Neural progenitor cell (in vitro differentiated cells): ENCODE measurements at regions not wholly inside any gene's neighbourhood (a gene's known extent, or its start where the extent isn't known, plus 50 kb on each side); places are given as distances from the start of the nearest gene placed in this dataset.

Source experiments
- DNase-seq: peaks from one replicate; pipeline ENCODE4 v3.0.0-alpha.2; 2016; ENCODE audit warnings: low spot score
- H2AFZ ChIP-seq: fragments of 200-600 bp; sonication (generic); replicated peaks from 2 replicates; pipeline ENCODE4 v1.6.1; 2016; ENCODE audit warnings: antibody characterized with exemption
- H3F3A ChIP-seq: fragments of 200-600 bp; sonication (generic); 2 replicates; pipeline ENCODE4 v1.6.1; 2016; ENCODE audit warnings: antibody characterized with exemption, low read depth
- H3K27ac ChIP-seq: fragments of 200-600 bp; sonication (generic); 2 replicates; pipeline ENCODE4 v1.5.1; 2016; ENCODE audit warnings: mild to moderate bottlenecking
- H3K27me3 ChIP-seq: fragments of 200-600 bp; sonication (generic); 2 replicates; pipeline ENCODE4 v1.6.1; 2016; ENCODE audit warnings: mild to moderate bottlenecking, moderate library complexity
- H3K36me3 ChIP-seq: fragments of 200-600 bp; sonication (generic); 2 replicates; pipeline ENCODE4 v1.5.1; 2016
- H3K4me1 ChIP-seq: fragments of 200-600 bp; sonication (generic); 2 replicates; pipeline ENCODE4 v1.6.1; 2016; ENCODE audit warnings: mixed run types
- H3K4me2 ChIP-seq: fragments of 200-600 bp; sonication (generic); 2 replicates; pipeline ENCODE4 v1.6.1; 2016
- H3K4me3 ChIP-seq: fragments of 200-600 bp; sonication (generic); 2 replicates; pipeline ENCODE4 v1.5.1; 2016
- H3K79me2 ChIP-seq: fragments of 200-600 bp; sonication (generic); 2 replicates; pipeline ENCODE4 v1.6.1; 2016; ENCODE audit warnings: low read depth
- H3K9ac ChIP-seq: fragments of 200-600 bp; sonication (generic); 2 replicates; pipeline ENCODE4 v1.6.1; 2016
- H3K9me3 ChIP-seq: fragments of 200-600 bp; sonication (generic); 2 replicates; pipeline ENCODE4 v1.5.1; 2016; ENCODE audit warnings: low read depth
- H4K20me1 ChIP-seq: fragments of 200-600 bp; sonication (generic); 2 replicates; pipeline ENCODE4 v1.6.1; 2016; ENCODE audit warnings: low read depth
- H3K27ac Mint-ChIP-seq: 3 replicates; pipeline ENCODE4 v1.8.0; 2021; ENCODE audit warnings: mixed read lengths
- H3K27me3 Mint-ChIP-seq: 2 replicates; pipeline ENCODE4 v1.8.0; 2022; ENCODE audit warnings: low read depth, mild to moderate bottlenecking, inconsistent platforms, moderate library complexity, mixed read lengths; ENCODE audit not compliant: insufficient read depth
- H3K36me3 Mint-ChIP-seq: 3 replicates; pipeline ENCODE4 v1.8.0; 2021; ENCODE audit warnings: mixed read lengths
- H3K4me1 Mint-ChIP-seq: 3 replicates; pipeline ENCODE4 v1.8.0; 2021; ENCODE audit warnings: mixed read lengths
- H3K4me3 Mint-ChIP-seq: 3 replicates; pipeline ENCODE4 v1.8.0; 2021; ENCODE audit warnings: mild to moderate bottlenecking, moderate library complexity, mixed read lengths
- H3K9me3 Mint-ChIP-seq: 3 replicates; pipeline ENCODE4 v1.8.0; 2020; ENCODE audit warnings: mixed read lengths
- EZH2 ChIP-seq: fragments of 200-600 bp; sonication (generic); IDR thresholded peaks from 2 replicates; pipeline ENCODE4 v1.6.1; 2017; ENCODE audit warnings: antibody characterized with exemption, mild to moderate bottlenecking, moderate library complexity
- EZH2phosphoT487 ChIP-seq: fragments of 200-600 bp; sonication (generic); IDR thresholded peaks from 2 replicates; pipeline ENCODE4 v1.6.1; 2017; ENCODE audit warnings: antibody characterized with exemption
- TF ChIP-seq, protein P1 (sequence below): fragments of 200-600 bp; sonication (generic); IDR thresholded peaks from 2 replicates; pipeline ENCODE4 v1.5.1; 2017; ENCODE audit warnings: antibody characterized with exemption, mild to moderate bottlenecking

DNA sequence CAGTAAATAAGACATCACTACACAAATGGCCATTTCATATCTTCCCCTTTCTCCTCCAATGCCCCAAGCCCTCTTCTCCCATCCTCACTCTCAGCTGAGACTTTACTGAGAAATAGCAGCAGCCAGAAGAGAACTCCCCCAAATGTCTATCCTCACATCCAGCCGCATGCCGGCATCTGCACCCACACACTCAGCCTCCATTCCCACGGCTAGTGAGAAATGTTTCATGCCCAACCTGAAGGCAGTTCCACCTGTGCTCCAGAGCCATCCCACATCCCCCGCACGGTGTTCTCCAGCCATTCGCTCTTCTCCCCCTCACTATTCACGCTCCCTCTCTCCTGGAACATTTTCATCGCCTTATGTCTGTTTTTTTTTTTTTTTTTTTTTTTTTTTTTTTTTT lies 208.7 kb upstream of the DIO3 start:
- peaks cover 9% of the 10 kb centered on the region for H3K4me1 Mint-ChIP-seq
- peaks cover 17% of the 10 kb centered on the region for H3K27me3 Mint-ChIP-seq
- H3K4me1 ChIP-seq = peaks cover 4% of the 10 kb centered on the region
- no peak overlapping the region for H3K4me3 Mint-ChIP-seq
- no peak overlapping the region for H3K4me3 ChIP-seq
- H3K9me3 Mint-ChIP-seq = peaks cover 33% of the 10 kb centered on the region
- no peaks in the 10 kb centered on the region for H3K79me2 ChIP-seq
- no peaks in the 10 kb centered on the region for H3F3A ChIP-seq
- peaks cover 7% of the 10 kb centered on the region for H3K9me3 ChIP-seq
- H3K27me3 ChIP-seq = no peaks in the 10 kb centered on the region
- no peak overlapping the region for H3K27ac Mint-ChIP-seq
- TF ChIP-seq, protein P1, sequence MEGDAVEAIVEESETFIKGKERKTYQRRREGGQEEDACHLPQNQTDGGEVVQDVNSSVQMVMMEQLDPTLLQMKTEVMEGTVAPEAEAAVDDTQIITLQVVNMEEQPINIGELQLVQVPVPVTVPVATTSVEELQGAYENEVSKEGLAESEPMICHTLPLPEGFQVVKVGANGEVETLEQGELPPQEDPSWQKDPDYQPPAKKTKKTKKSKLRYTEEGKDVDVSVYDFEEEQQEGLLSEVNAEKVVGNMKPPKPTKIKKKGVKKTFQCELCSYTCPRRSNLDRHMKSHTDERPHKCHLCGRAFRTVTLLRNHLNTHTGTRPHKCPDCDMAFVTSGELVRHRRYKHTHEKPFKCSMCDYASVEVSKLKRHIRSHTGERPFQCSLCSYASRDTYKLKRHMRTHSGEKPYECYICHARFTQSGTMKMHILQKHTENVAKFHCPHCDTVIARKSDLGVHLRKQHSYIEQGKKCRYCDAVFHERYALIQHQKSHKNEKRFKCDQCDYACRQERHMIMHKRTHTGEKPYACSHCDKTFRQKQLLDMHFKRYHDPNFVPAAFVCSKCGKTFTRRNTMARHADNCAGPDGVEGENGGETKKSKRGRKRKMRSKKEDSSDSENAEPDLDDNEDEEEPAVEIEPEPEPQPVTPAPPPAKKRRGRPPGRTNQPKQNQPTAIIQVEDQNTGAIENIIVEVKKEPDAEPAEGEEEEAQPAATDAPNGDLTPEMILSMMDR = no peak
- TF ChIP-seq EZH2 (no peak), EZH2phosphoT487 (no peak)
- no peaks in the 10 kb centered on the region for H3K36me3 ChIP-seq
- H3K27ac ChIP-seq = no peak overlapping the region
- H3K36me3 Mint-ChIP-seq = peaks cover 5% of the 10 kb centered on the region
- H3K4me2 ChIP-seq = no peak overlapping the region
- H4K20me1 ChIP-seq = no peaks in the 10 kb centered on the region
- no peak for DNase-seq
- H3K9ac ChIP-seq = no peak overlapping the region
- H2AFZ ChIP-seq = no peak overlapping the region

DNA sequence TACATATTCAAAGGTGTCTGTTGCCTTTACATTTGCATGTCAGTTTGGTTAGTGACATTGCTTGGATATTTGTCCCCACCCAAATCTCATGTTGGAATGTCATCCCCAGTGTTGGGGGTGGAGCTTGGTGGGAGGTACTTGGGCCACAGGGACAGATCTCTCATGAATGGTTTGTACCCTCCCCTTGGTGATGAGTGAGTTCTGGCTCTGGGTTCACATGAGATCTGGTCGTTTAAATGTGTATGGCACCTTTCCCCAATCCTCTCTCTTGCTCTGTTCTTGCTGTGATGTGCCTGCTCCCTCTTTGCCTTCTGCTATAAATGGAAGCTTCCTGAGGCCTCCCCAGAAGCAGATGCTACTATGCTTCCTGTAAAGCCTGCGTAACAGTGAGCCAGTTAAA lies 207.9 kb upstream of the DIO3 start:
- no peak overlapping the region for H3K9ac ChIP-seq
- no peaks in the 10 kb centered on the region for H4K20me1 ChIP-seq
- H3K27me3 ChIP-seq = no peaks in the 10 kb centered on the region
- no peak overlapping the region for H2AFZ ChIP-seq
- H3K79me2 ChIP-seq = no peaks in the 10 kb centered on the region
- H3K4me2 ChIP-seq = no peak overlapping the region
- no peaks in the 10 kb centered on the region for H3F3A ChIP-seq
- DNase-seq = no peak
- peaks cover 5% of the 10 kb centered on the region for H3K36me3 Mint-ChIP-seq
- H3K27me3 Mint-ChIP-seq = peaks cover 17% of the 10 kb centered on the region
- peaks cover 33% of the 10 kb centered on the region for H3K9me3 Mint-ChIP-seq
- H3K27ac Mint-ChIP-seq = no peak overlapping the region
- no peak overlapping the region for H3K4me3 Mint-ChIP-seq
- peaks cover 7% of the 10 kb centered on the region for H3K9me3 ChIP-seq
- H3K4me3 ChIP-seq = no peak overlapping the region
- peaks cover 9% of the 10 kb centered on the region for H3K4me1 Mint-ChIP-seq
- H3K36me3 ChIP-seq = no peaks in the 10 kb centered on the region
- peaks cover 4% of the 10 kb centered on the region for H3K4me1 ChIP-seq
- no peak overlapping the region for H3K27ac ChIP-seq
- no peak for TF ChIP-seq EZH2
- TF ChIP-seq, protein P1 = no peak
- TF ChIP-seq EZH2phosphoT487 = no peak

DNA sequence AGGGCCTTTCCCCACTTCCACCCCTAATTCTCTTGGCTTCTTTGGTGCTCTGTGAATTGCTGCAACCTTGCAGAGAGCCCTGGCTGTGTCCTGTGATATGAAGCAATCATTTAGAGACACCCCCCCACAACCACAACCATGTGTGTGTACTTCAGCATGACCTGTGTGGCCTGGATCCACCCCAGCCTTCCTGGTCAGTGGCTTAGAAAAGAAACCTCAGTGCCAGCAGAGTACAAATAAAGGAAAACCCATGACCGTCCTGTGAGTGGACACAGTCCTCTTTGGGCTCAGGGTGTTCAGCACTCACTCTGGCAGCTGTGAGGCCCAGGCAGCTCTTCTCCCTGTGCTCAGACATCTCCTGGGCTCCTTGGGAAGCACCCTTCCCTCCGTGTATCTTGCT lies 206.6 kb upstream of the DIO3 start:
- peaks cover 5% of the 10 kb centered on the region for H3K36me3 Mint-ChIP-seq
- H3K4me1 Mint-ChIP-seq = peaks cover 19% of the 10 kb centered on the region
- Histone ChIP-seq H4K20me1 (no peaks in the 10 kb centered on the region), H3K9me3 (peaks cover 7% of the 10 kb centered on the region), H3K9ac (no peak overlapping the region), H3K4me3 (no peak overlapping the region), H3K4me1 (peaks cover 7% of the 10 kb centered on the region), H3K27me3 (no peaks in the 10 kb centered on the region), H3K27ac (no peak overlapping the region), H3K4me2 (no peak overlapping the region), H3K79me2 (no peaks in the 10 kb centered on the region), H3F3A (no peaks in the 10 kb centered on the region), H2AFZ (no peak overlapping the region), H3K36me3 (no peaks in the 10 kb centered on the region)
- DNase-seq = no peak
- H3K27ac Mint-ChIP-seq = no peak overlapping the region
- H3K27me3 Mint-ChIP-seq = peaks cover 12% of the 10 kb centered on the region
- TF ChIP-seq, protein P1 = no peak
- TF ChIP-seq EZH2 (no peak), EZH2phosphoT487 (no peak)
- peaks cover 41% of the 10 kb centered on the region for H3K9me3 Mint-ChIP-seq
- no peak overlapping the region for H3K4me3 Mint-ChIP-seq

DNA sequence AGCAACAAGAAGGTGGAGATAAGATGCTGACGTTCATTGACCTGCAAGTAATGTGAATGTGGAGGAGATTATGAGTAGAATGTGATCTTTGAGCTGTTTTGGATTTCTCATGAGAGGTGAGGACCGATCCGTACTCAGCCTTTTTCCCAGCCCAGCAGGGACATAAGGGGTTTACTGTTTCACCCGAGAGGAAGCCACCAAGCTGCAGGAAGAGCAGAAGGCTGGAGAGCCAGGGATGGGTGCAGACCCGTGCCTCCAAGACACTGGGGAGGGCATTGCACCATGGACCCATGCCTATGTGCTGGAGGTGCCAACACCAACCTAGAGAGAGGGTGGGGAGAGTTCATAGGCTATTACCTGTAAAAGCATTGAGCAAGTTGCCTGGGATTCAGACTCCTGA lies 206.0 kb upstream of the DIO3 start:
- H3K27ac ChIP-seq = no peak overlapping the region
- H3K9me3 ChIP-seq = peaks cover 7% of the 10 kb centered on the region
- Mint-ChIP-seq H3K27me3 (peaks cover 10% of the 10 kb centered on the region), H3K4me3 (no peak overlapping the region), H3K9me3 (peaks cover 41% of the 10 kb centered on the region), H3K4me1 (peaks cover 21% of the 10 kb centered on the region), H3K36me3 (peaks cover 5% of the 10 kb centered on the region), H3K27ac (no peak overlapping the region)
- H3K36me3 ChIP-seq = no peaks in the 10 kb centered on the region
- no peak for DNase-seq
- peaks cover 11% of the 10 kb centered on the region for H3K4me1 ChIP-seq
- H3K27me3 ChIP-seq = no peaks in the 10 kb centered on the region
- H3K9ac ChIP-seq = no peak overlapping the region
- no peaks in the 10 kb centered on the region for H4K20me1 ChIP-seq
- no peak overlapping the region for H3K4me3 ChIP-seq
- H3K79me2 ChIP-seq = no peaks in the 10 kb centered on the region
- H3F3A ChIP-seq = no peaks in the 10 kb centered on the region
- TF ChIP-seq EZH2 = no peak
- TF ChIP-seq, protein P1 = no peak
- no peak for TF ChIP-seq EZH2phosphoT487
- no peak overlapping the region for H2AFZ ChIP-seq
- H3K4me2 ChIP-seq = no peak overlapping the region
